Keratinocyte (primary cell): ENCODE measurements at regions not wholly inside any gene's neighbourhood (a gene's known extent, or its start where the extent isn't known, plus 50 kb on each side); places are given as distances from the start of the nearest gene placed in this dataset.

Experiments
- DNase-seq: peaks from one replicate; pipeline ENCODE4 v3.0.0-alpha.2; 2011; ENCODE audit warnings: low read depth, missing footprints, low spot score
- FAIRE-seq: peaks from 2 replicates; lab custom pipeline; 2011; peaks lifted over from hg19 to GRCh38; lab: Jason Lieb, UNC
- H2AFZ ChIP-seq: 2 replicates; pipeline ENCODE4 v1.6.0; 2012; ENCODE audit warnings: low read length, control low read depth, inconsistent platforms; ENCODE audit not compliant: control insufficient read depth
- H3K27ac ChIP-seq: 2 replicates; pipeline ENCODE4 v1.5.1; 2011; ENCODE audit warnings: low read length; ENCODE audit not compliant: control insufficient read depth, insufficient read depth
- H3K27me3 ChIP-seq: 3 replicates; pipeline ENCODE4 v1.6.0; 2011; ENCODE audit warnings: low read length; ENCODE audit not compliant: control insufficient read depth, insufficient read depth; ENCODE audit errors: extremely low read depth
- H3K36me3 ChIP-seq, 2 experiments: 2 replicates in 1 of 2; 3 replicates in 1 of 2; pipeline ENCODE4 v1.5.1; 2011; ENCODE audit warnings: low read length in 2 of 2, mild to moderate bottlenecking in 1 of 2; ENCODE audit not compliant: control insufficient read depth in 2 of 2, insufficient read depth in 2 of 2; ENCODE audit errors: extremely low read depth in 1 of 2
- H3K4me1 ChIP-seq: 3 replicates; pipeline ENCODE4 v1.5.1; 2011; ENCODE audit warnings: low read length; ENCODE audit not compliant: control insufficient read depth, insufficient read depth; ENCODE audit errors: extremely low read depth
- H3K4me2 ChIP-seq: 3 replicates; pipeline ENCODE4 v1.6.0; 2011; ENCODE audit warnings: low read depth, low read length; ENCODE audit not compliant: control insufficient read depth, insufficient read depth; ENCODE audit errors: extremely low read depth
- H3K4me3 ChIP-seq, 3 experiments: fragments of 200-600 bp in 1 of 3; sonication (generic) in 1 of 3; 2 replicates in 2 of 3; 3 replicates in 1 of 3; pipeline ENCODE4 v1.5.1; 2011 to 2016; ENCODE audit warnings: low read length in 3 of 3, mild to moderate bottlenecking in 3 of 3, control low read depth in 2 of 3, inconsistent platforms in 1 of 3, low read depth in 1 of 3, mixed read lengths in 1 of 3, mixed run types in 1 of 3, moderate library complexity in 1 of 3; ENCODE audit not compliant: control insufficient read depth in 2 of 3, insufficient read depth in 2 of 3; ENCODE audit errors: extremely low read depth in 1 of 3
- H3K79me2 ChIP-seq: 2 replicates; pipeline ENCODE4 v1.6.0; 2012; ENCODE audit warnings: low read length; ENCODE audit not compliant: control insufficient read depth, insufficient read depth
- H3K9ac ChIP-seq: 3 replicates; pipeline ENCODE4 v1.6.0; 2011; ENCODE audit warnings: low read length; ENCODE audit not compliant: control insufficient read depth, insufficient read depth; ENCODE audit errors: extremely low read depth
- H3K9me1 ChIP-seq: 3 replicates; pipeline ENCODE4 v1.6.0; 2011; ENCODE audit warnings: low read length; ENCODE audit not compliant: control insufficient read depth, insufficient read depth; ENCODE audit errors: extremely low read depth
- H3K9me3 ChIP-seq: 2 replicates; pipeline ENCODE4 v1.5.1; 2012; ENCODE audit warnings: low read depth, low read length; ENCODE audit not compliant: control insufficient read depth
- H4K20me1 ChIP-seq: 3 replicates; pipeline ENCODE4 v1.6.0; 2011; ENCODE audit warnings: low read length; ENCODE audit not compliant: control insufficient read depth, insufficient read depth; ENCODE audit errors: extremely low read depth
- EZH2 ChIP-seq: IDR thresholded peaks from one replicate; pipeline ENCODE4 v1.6.1; 2012; ENCODE audit warnings: inconsistent platforms, mild to moderate bottlenecking, low read length, moderate library complexity
- dilution Hi-C: fragments of 300-500 bp; cut with MboI; formaldehyde crosslinking; loops from one replicate; pipeline ENCODE4 v1.7.0; 2020; ENCODE audit warnings: low sequenced_read_pairs; ENCODE audit not compliant: extremely low pct_ligation_motif_present
- TF ChIP-seq, protein P1 (sequence below), 3 experiments: IDR thresholded peaks in 1 of 3; conservative IDR thresholded peaks in 1 of 3; optimal IDR thresholded peaks in 1 of 3; 2 replicates in 2 of 3; 3 replicates in 1 of 3; pipeline versions ENCODE3 to v1.5.1; 2011; ENCODE audit warnings: low read length in 3 of 3, mild to moderate bottlenecking in 3 of 3, moderate library complexity in 2 of 3, control low read depth in 1 of 3, inconsistent platforms in 1 of 3; ENCODE audit not compliant: insufficient read depth in 2 of 3; ENCODE audit errors: extremely low read depth in 1 of 3

DNA sequence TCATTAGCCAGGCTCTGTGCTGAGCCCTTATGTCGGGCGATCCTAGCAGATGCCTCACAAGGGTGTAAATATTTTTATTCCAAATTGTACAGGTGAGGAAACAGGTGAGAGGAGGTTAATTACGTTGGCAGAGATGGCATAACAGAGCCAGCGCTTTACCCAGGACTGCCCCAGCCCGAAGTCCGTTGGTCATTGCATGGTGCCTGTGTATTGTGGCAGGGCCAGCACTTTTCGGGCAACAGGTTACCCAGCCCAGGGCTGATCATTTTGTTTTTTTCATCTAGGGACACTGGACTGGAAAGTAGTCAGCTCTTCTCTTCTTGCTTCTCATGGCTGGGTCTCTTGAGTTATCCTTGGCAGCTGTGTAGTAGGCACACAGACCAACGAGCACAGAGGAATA, 202.2 kb upstream of the NAV2 start:
- Histone ChIP-seq H3K9ac (no peak overlapping the region), H3K27ac (no peak overlapping the region), H2AFZ (no peak overlapping the region), H3K4me1 (no peaks in the 10 kb centered on the region), H3K4me2 (no peak overlapping the region), H3K79me2 (no peaks in the 10 kb centered on the region), H3K9me3 (no peaks in the 10 kb centered on the region), H3K4me3 (no peak overlapping the region), H3K27me3 (peaks cover 21% of the 10 kb centered on the region), H3K36me3 (no peaks in the 10 kb centered on the region), H4K20me1 (no peaks in the 10 kb centered on the region), H3K9me1 (no peaks in the 10 kb centered on the region)
- no peak for TF ChIP-seq EZH2
- TF ChIP-seq, protein P1, sequence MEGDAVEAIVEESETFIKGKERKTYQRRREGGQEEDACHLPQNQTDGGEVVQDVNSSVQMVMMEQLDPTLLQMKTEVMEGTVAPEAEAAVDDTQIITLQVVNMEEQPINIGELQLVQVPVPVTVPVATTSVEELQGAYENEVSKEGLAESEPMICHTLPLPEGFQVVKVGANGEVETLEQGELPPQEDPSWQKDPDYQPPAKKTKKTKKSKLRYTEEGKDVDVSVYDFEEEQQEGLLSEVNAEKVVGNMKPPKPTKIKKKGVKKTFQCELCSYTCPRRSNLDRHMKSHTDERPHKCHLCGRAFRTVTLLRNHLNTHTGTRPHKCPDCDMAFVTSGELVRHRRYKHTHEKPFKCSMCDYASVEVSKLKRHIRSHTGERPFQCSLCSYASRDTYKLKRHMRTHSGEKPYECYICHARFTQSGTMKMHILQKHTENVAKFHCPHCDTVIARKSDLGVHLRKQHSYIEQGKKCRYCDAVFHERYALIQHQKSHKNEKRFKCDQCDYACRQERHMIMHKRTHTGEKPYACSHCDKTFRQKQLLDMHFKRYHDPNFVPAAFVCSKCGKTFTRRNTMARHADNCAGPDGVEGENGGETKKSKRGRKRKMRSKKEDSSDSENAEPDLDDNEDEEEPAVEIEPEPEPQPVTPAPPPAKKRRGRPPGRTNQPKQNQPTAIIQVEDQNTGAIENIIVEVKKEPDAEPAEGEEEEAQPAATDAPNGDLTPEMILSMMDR (optimal IDR thresholded peaks at IDR 0.05 in 1 of 3, IDR thresholded peaks at IDR 0.05 in 1 of 3, conservative IDR thresholded peaks at IDR 0.05 in 1 of 3; ENCODE audit: extremely low read depth in 1 of 3, insufficient read depth in 2 of 3, low read length in 3 of 3), result no peak
- FAIRE-seq (no peak), DNase-seq (no peak)
- dilution Hi-C loops, result no loop called here

DNA sequence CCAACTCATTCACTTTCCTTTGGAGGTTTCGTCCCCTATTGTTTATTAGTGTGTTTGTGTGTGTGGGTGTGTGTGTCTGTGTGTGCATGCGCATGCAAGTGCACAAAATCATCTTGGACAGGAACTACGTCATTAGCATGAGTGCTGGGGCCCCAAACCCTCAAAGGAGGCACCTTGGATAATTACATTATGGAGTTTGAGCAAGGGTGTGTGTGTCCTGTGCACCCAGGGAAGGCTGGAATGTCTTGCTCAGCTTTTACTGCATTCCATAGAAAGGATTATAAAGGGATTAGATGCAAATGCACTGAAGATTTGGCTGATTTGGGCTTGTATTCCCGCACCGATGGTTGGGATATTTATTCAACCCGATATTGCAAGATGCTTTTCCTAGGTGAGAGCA, 203.4 kb upstream of the NAV2 start:
- H3K9ac ChIP-seq, result no peak overlapping the region
- no peak overlapping the region for H3K27ac ChIP-seq
- no peak for FAIRE-seq
- H3K4me2 ChIP-seq, result no peak overlapping the region
- H3K79me2 ChIP-seq, result no peaks in the 10 kb centered on the region
- dilution Hi-C loops, result no loop called here
- H3K27me3 ChIP-seq, result peaks cover 21% of the 10 kb centered on the region
- no peak overlapping the region for H2AFZ ChIP-seq
- H3K9me1 ChIP-seq, result no peaks in the 10 kb centered on the region
- no peak for TF ChIP-seq EZH2
- TF ChIP-seq, protein P1 (optimal IDR thresholded peaks at IDR 0.05 in 1 of 3, IDR thresholded peaks at IDR 0.05 in 1 of 3, conservative IDR thresholded peaks at IDR 0.05 in 1 of 3; ENCODE audit: extremely low read depth in 1 of 3, insufficient read depth in 2 of 3, low read length in 3 of 3), result no peak
- H3K4me1 ChIP-seq, result no peaks in the 10 kb centered on the region
- no peaks in the 10 kb centered on the region for H3K36me3 ChIP-seq
- no peak overlapping the region for H3K4me3 ChIP-seq
- no peak for DNase-seq
- H4K20me1 ChIP-seq, result no peaks in the 10 kb centered on the region
- H3K9me3 ChIP-seq, result no peaks in the 10 kb centered on the region
